ENCODE measurements at regions not wholly inside any gene's neighbourhood (a gene's known extent, or its start where the extent isn't known, plus 50 kb on each side); places are given as distances from the start of the nearest gene placed in this dataset.

- TF ChIP-seq FOS (IDR thresholded peaks at IDR 0.05; ENCODE audit: borderline replicate concordance, insufficient read depth, low read length) (no peak), EZH2 (IDR thresholded peaks at IDR 0.05; ENCODE audit: borderline replicate concordance, low read depth, low read length, severe bottlenecking) (no peak), CTCF (IDR thresholded peaks at IDR 0.05; ENCODE audit: extremely low read depth in 1 of 2, insufficient read depth in 1 of 2, low read depth in 1 of 2, low read length in 2 of 2) (no peak), POLR2A (IDR thresholded peaks at IDR 0.05; ENCODE audit: low read depth, low read length) (no peak), POLR2AphosphoS5 (IDR thresholded peaks at IDR 0.05; ENCODE audit: insufficient read depth, low read depth, low read length) (no peak), MAX (IDR thresholded peaks at IDR 0.05; ENCODE audit: insufficient read depth, insufficient read length) (no peak), MYC (IDR thresholded peaks at IDR 0.05; ENCODE audit: low read depth, low read length) (no peak), JUN (IDR thresholded peaks at IDR 0.05; ENCODE audit: borderline replicate concordance, insufficient read depth, insufficient read length, low read depth) (no peak), GATA2 (IDR thresholded peaks at IDR 0.05; ENCODE audit: insufficient read depth, insufficient read length, low read depth, low read length) (no peak)
Measured at GRCh38 chr5:109484597-109484996, 74.8 kb upstream of the PJA2 start.
